Transverse colon (tissue), 4 donors: ENCODE measurements at regions not wholly inside any gene's neighbourhood (a gene's known extent, or its start where the extent isn't known, plus 50 kb on each side); places are given as distances from the start of the nearest gene placed in this dataset.

Experiments used
- DNase-seq: peaks from one replicate; pipeline ENCODE4 v3.0.0-alpha.2; 2019
- H3K27ac ChIP-seq, 4 donors: fragments of 200-600 bp; sonication (generic); 2 replicates each; pipeline ENCODE4 v1.5.1; 2016 to 2018; ENCODE audit warnings: inconsistent platforms in 4 of 4
- H3K27me3 ChIP-seq: fragments of 200-600 bp; sonication (generic); 2 replicates; pipeline ENCODE4 v1.5.1; 2017; ENCODE audit warnings: inconsistent platforms
- H3K36me3 ChIP-seq, 4 donors: fragments of 200-600 bp; sonication (generic); 2 replicates each; pipeline ENCODE4 v1.5.1; 2017 to 2019; ENCODE audit warnings: inconsistent platforms in 4 of 4
- H3K4me1 ChIP-seq, 4 donors: fragments of 200-600 bp; sonication (generic); 2 replicates each; pipeline ENCODE4 v1.5.1; 2017 to 2020; ENCODE audit warnings: inconsistent platforms in 4 of 4
- H3K4me3 ChIP-seq, 4 donors: fragments of 200-600 bp; sonication (generic); 1 replicate in 1 of 4; 2 replicates in 3 of 4; pipeline versions ENCODE4 v1.5.1 to v1.6.1; 2017 to 2019; ENCODE audit warnings: inconsistent platforms in 4 of 4
- H3K9me3 ChIP-seq, 2 donors: fragments of 200-600 bp; sonication (generic); 2 replicates each; pipeline ENCODE4 v1.5.1; 2017 to 2019; ENCODE audit warnings: inconsistent platforms in 2 of 2
- CTCF ChIP-seq, 5 experiments: fragments of 200-600 bp in 3 of 5; fragments of 450-650 bp in 2 of 5; sonication (generic) in 3 of 5; IDR thresholded peaks; 1 replicate in 2 of 5; 2 replicates in 3 of 5; pipeline ENCODE4 v1.5.1; 2016 to 2017; ENCODE audit warnings: antibody characterized with exemption in 5 of 5, inconsistent platforms in 3 of 5, mild to moderate bottlenecking in 2 of 5, moderate library complexity in 1 of 5
- EP300 ChIP-seq: sonication (generic); formaldehyde crosslinking; IDR thresholded peaks from one replicate; pipeline ENCODE4 v1.6.1; 2017; ENCODE audit warnings: antibody characterized with exemption, low read depth
- POLR2A ChIP-seq: fragments of 450-650 bp; IDR thresholded peaks from one replicate; pipeline ENCODE4 v1.6.1; 2016; ENCODE audit warnings: antibody characterized with exemption, mild to moderate bottlenecking, moderate library complexity
- POLR2AphosphoS5 ChIP-seq, 3 donors: sonication (generic); formaldehyde crosslinking; IDR thresholded peaks; one replicate each; pipeline ENCODE4 v1.6.1; 2016; ENCODE audit warnings: antibody characterized with exemption in 3 of 3
- WGBS, 2 donors: methylation state at CpG; one replicate each; pipeline ENCODE4 v1.1.5; 2018; ENCODE audit warnings: low coverage in 1 of 2; 5-methylcytosine and 5-hydroxymethylcytosine counted together
- in situ Hi-C, 4 donors: fragments of 200-750 bp; cut with MboI; loops; one replicate each; pipeline versions ENCODE4 v1.15.0 to v1.15.1; 2017; ENCODE audit warnings: low sequenced_read_pairs in 3 of 4, low pct_ligation_motif_present in 1 of 4, low pct_unique_long_range_greater_than_20kb in 1 of 4
- intact Hi-C: fragments of 100-400 bp; cut with DNase I; formaldehyde crosslinking; loops from one replicate; pipeline ENCODE4 v1.15.1; 2023; ENCODE audit warnings: low total_unique reads

- TF ChIP-seq EP300 (no peak), POLR2A (no peak), POLR2AphosphoS5 (IDR thresholded peaks at IDR 0.05) (no peak), CTCF (IDR thresholded peaks at IDR 0.05) (no peak)
- Histone ChIP-seq H3K27ac (no peak overlapping the region), H3K27me3 (no peaks in the 10 kb centered on the region), H3K36me3 (no peaks in the 10 kb centered on the region), H3K9me3 (no peaks in the 10 kb centered on the region), H3K4me3 (no peak overlapping the region), H3K4me1 (no peaks in the 10 kb centered on the region)
- in situ Hi-C loops = loop anchor here in 1 of 4 donors (25.0 kb wide), 2 partner anchors 527 to 827 kb away; partner anchors contain the start of genes NPY1R and NPY5R
- 87 to 93% methylated on average over 4 of the region's 4 CpGs for WGBS, 2 donors
- no peak for DNase-seq
- intact Hi-C loops = no loop called here
Measured at GRCh38 chr4:162510115-162510514, 346.3 kb upstream of the FSTL5 start.

GRCh38 chr4:162509333-162509732 lies 345.5 kb upstream of the FSTL5 start:
- no peaks in the 10 kb centered on the region for H3K9me3 ChIP-seq
- no peaks in the 10 kb centered on the region for H3K27me3 ChIP-seq
- in situ Hi-C loops (loop anchor here in 2 of 4 donors (10.0 to 25.0 kb wide), 3 partner anchors 525 to 828 kb away; partner anchors contain the start of genes NPY1R (in 1 of the 2) and NPY5R (in 1 of the 2)), intact Hi-C loops (no loop called here)
- H3K27ac ChIP-seq = no peak overlapping the region
- no peaks in the 10 kb centered on the region for H3K36me3 ChIP-seq
- TF ChIP-seq POLR2AphosphoS5 (IDR thresholded peaks at IDR 0.05) (no peak), CTCF (IDR thresholded peaks at IDR 0.05) (no peak), EP300 (no peak), POLR2A (no peak)
- H3K4me3 ChIP-seq = no peak overlapping the region
- no peak for DNase-seq
- 96 to 100% methylated on average over 1 of the region's 1 CpG for WGBS, 2 donors
- no peaks in the 10 kb centered on the region for H3K4me1 ChIP-seq

- intact Hi-C loops = no loop called here
- TF ChIP-seq POLR2A = no peak
- no peak for TF ChIP-seq POLR2AphosphoS5 (IDR thresholded peaks at IDR 0.05)
- TF ChIP-seq EP300 = no peak
- no peak for TF ChIP-seq CTCF (IDR thresholded peaks at IDR 0.05)
- in situ Hi-C loops = loop anchor here in 2 of 4 donors (10.0 to 25.0 kb wide), 3 partner anchors 529 to 831 kb away; partner anchors contain the start of genes NPY1R (in 1 of the 2) and NPY5R (in 1 of the 2)
- H3K4me1 ChIP-seq = no peaks in the 10 kb centered on the region
- no peak for DNase-seq
- no peaks in the 10 kb centered on the region for H3K36me3 ChIP-seq
- WGBS, 2 donors = 91 to 95% methylated on average over 2 of the region's 2 CpGs
- H3K9me3 ChIP-seq = no peaks in the 10 kb centered on the region
- H3K4me3 ChIP-seq = no peak overlapping the region
- no peaks in the 10 kb centered on the region for H3K27me3 ChIP-seq
- no peak overlapping the region for H3K27ac ChIP-seq
Measured at GRCh38 chr4:162506253-162506652, 342.5 kb upstream of the FSTL5 start.

- Histone ChIP-seq H3K4me1 (no peaks in the 10 kb centered on the region), H3K36me3 (no peaks in the 10 kb centered on the region), H3K9me3 (no peaks in the 10 kb centered on the region), H3K27me3 (no peaks in the 10 kb centered on the region), H3K4me3 (no peak overlapping the region), H3K27ac (no peak overlapping the region)
- TF ChIP-seq POLR2AphosphoS5 (IDR thresholded peaks at IDR 0.05) = no peak
- TF ChIP-seq CTCF (IDR thresholded peaks at IDR 0.05) = no peak
- TF ChIP-seq EP300 = no peak
- no peak for TF ChIP-seq POLR2A
- in situ Hi-C loops (loop anchor here in 2 of 4 donors (10.0 to 25.0 kb wide), 3 partner anchors 531 to 833 kb away; partner anchors contain the start of genes NPY1R (in 1 of the 2) and NPY5R (in 1 of the 2)), intact Hi-C loops (no loop called here)
- no peak for DNase-seq
- 69 to 78% methylated on average over 4 of the region's 4 CpGs for WGBS, 2 donors
Measured at GRCh38 chr4:162503868-162504267, 340.1 kb upstream of the FSTL5 start.
